Activated CD4-positive, alpha-beta T cell treated with anti-CD3 and anti-CD28 coated beads, Interleukin-2, amount 10 ng/mL, durations not matched to agents 24 days and 14 days (primary cell): ENCODE measurements at regions not wholly inside any gene's neighbourhood (a gene's known extent, or its start where the extent isn't known, plus 50 kb on each side); places are given as distances from the start of the nearest gene placed in this dataset.

Source experiments
- DNase-seq: peaks from one replicate; pipeline ENCODE4 v3.0.0; 2022
- H3K27ac Mint-ChIP-seq: one replicate; pipeline ENCODE4 v1.8.0; 2022; ENCODE audit warnings: mild to moderate bottlenecking, mixed read lengths
- H3K27me3 Mint-ChIP-seq: one replicate; pipeline ENCODE4 v1.8.0; 2022; ENCODE audit warnings: mixed read lengths
- H3K36me3 Mint-ChIP-seq: one replicate; pipeline ENCODE4 v1.8.0; 2022; ENCODE audit warnings: low read depth, mild to moderate bottlenecking, mixed read lengths
- H3K4me1 Mint-ChIP-seq: one replicate; pipeline ENCODE4 v1.8.0; 2021; ENCODE audit warnings: mixed read lengths
- H3K4me3 Mint-ChIP-seq: one replicate; pipeline ENCODE4 v1.8.0; 2022; ENCODE audit warnings: mild to moderate bottlenecking, moderate library complexity, mixed read lengths
- H3K9me3 Mint-ChIP-seq: one replicate; pipeline ENCODE4 v1.8.0; 2021; ENCODE audit warnings: mixed read lengths
- intact Hi-C: fragments of 100-400 bp; cut with micrococcal nuclease; formaldehyde crosslinking; loops from one replicate; pipeline ENCODE4 v1.15.1; 2023

- DNase-seq: no peak
- H3K4me1 Mint-ChIP-seq: no peaks in the 10 kb centered on the region
- H3K9me3 Mint-ChIP-seq: no peaks in the 10 kb centered on the region
- H3K27ac Mint-ChIP-seq: no peak overlapping the region
- intact Hi-C loops: no loop called here
- no peaks in the 10 kb centered on the region for H3K27me3 Mint-ChIP-seq
- H3K36me3 Mint-ChIP-seq: no peaks in the 10 kb centered on the region
- H3K4me3 Mint-ChIP-seq: no peak overlapping the region
Measured at GRCh38 chr2:151085181-151085611, 176.5 kb downstream of the RBM43 start.

GRCh38 chr2:151083856-151084795, 177.5 kb downstream of the RBM43 start:
- H3K36me3 Mint-ChIP-seq: no peaks in the 10 kb centered on the region
- no peak overlapping the region for H3K27ac Mint-ChIP-seq
- intact Hi-C loops: no loop called here
- no peaks in the 10 kb centered on the region for H3K9me3 Mint-ChIP-seq
- DNase-seq: no peak
- H3K4me1 Mint-ChIP-seq: no peaks in the 10 kb centered on the region
- H3K4me3 Mint-ChIP-seq: no peak overlapping the region
- H3K27me3 Mint-ChIP-seq: no peaks in the 10 kb centered on the region

GRCh38 chr2:151078889-151079288, 182.8 kb downstream of the RBM43 start:
- DNase-seq: no peak
- no peaks in the 10 kb centered on the region for H3K9me3 Mint-ChIP-seq

GRCh38 chr2:151071906-151072305, 189.8 kb downstream of the RBM43 start:
- intact Hi-C loops: no loop called here
- Mint-ChIP-seq H3K27ac (no peak overlapping the region), H3K36me3 (no peaks in the 10 kb centered on the region), H3K9me3 (peaks cover 4% of the 10 kb centered on the region), H3K4me1 (no peaks in the 10 kb centered on the region), H3K27me3 (peaks cover 2% of the 10 kb centered on the region), H3K4me3 (no peak overlapping the region)
- no peak for DNase-seq

More at GRCh38 chr2:151078889-151079288, 182.8 kb downstream of the RBM43 start:
- H3K4me3 Mint-ChIP-seq: no peak overlapping the region
- H3K4me1 Mint-ChIP-seq: no peaks in the 10 kb centered on the region
- H3K27ac Mint-ChIP-seq: no peak overlapping the region
- no peaks in the 10 kb centered on the region for H3K36me3 Mint-ChIP-seq
- H3K27me3 Mint-ChIP-seq: peaks cover 2% of the 10 kb centered on the region
- intact Hi-C loops: no loop called here

GRCh38 chr2:151071382-151071781, 190.3 kb downstream of the RBM43 start:
- H3K36me3 Mint-ChIP-seq: no peaks in the 10 kb centered on the region
- peaks cover 2% of the 10 kb centered on the region for H3K27me3 Mint-ChIP-seq
- H3K4me1 Mint-ChIP-seq: no peaks in the 10 kb centered on the region
- intact Hi-C loops: no loop called here
- H3K4me3 Mint-ChIP-seq: no peak overlapping the region
- H3K27ac Mint-ChIP-seq: no peak overlapping the region
- no peak for DNase-seq
- peaks cover 4% of the 10 kb centered on the region for H3K9me3 Mint-ChIP-seq

- no peak for DNase-seq
- no peak overlapping the region for H3K4me3 Mint-ChIP-seq
- H3K4me1 Mint-ChIP-seq: no peaks in the 10 kb centered on the region
- H3K27ac Mint-ChIP-seq: no peak overlapping the region
- intact Hi-C loops: no loop called here
- peaks cover 4% of the 10 kb centered on the region for H3K9me3 Mint-ChIP-seq
- H3K36me3 Mint-ChIP-seq: no peaks in the 10 kb centered on the region
- peaks cover 2% of the 10 kb centered on the region for H3K27me3 Mint-ChIP-seq
Measured at GRCh38 chr2:151070253-151070652, 191.4 kb downstream of the RBM43 start.

- intact Hi-C loops: no loop called here
- H3K9me3 Mint-ChIP-seq: peaks cover 4% of the 10 kb centered on the region
- H3K27me3 Mint-ChIP-seq: peaks cover 2% of the 10 kb centered on the region
- no peak overlapping the region for H3K27ac Mint-ChIP-seq
- no peak overlapping the region for H3K4me3 Mint-ChIP-seq
- no peak for DNase-seq
- no peaks in the 10 kb centered on the region for H3K36me3 Mint-ChIP-seq
- no peaks in the 10 kb centered on the region for H3K4me1 Mint-ChIP-seq
Measured at GRCh38 chr2:151067658-151068369, 193.8 kb downstream of the RBM43 start.

GRCh38 chr2:151063271-151063670, 198.4 kb downstream of the RBM43 start:
- H3K4me3 Mint-ChIP-seq: no peak overlapping the region
- intact Hi-C loops: no loop called here
- DNase-seq: no peak
- H3K4me1 Mint-ChIP-seq: no peaks in the 10 kb centered on the region
- peaks cover 4% of the 10 kb centered on the region for H3K9me3 Mint-ChIP-seq
- H3K27ac Mint-ChIP-seq: no peak overlapping the region
- peaks cover 2% of the 10 kb centered on the region for H3K27me3 Mint-ChIP-seq
- no peaks in the 10 kb centered on the region for H3K36me3 Mint-ChIP-seq

GRCh38 chr2:151060287-151060686, 201.4 kb downstream of the RBM43 start:
- Mint-ChIP-seq H3K36me3 (no peaks in the 10 kb centered on the region), H3K9me3 (no peaks in the 10 kb centered on the region), H3K4me3 (no peak overlapping the region), H3K4me1 (no peaks in the 10 kb centered on the region), H3K27me3 (peaks cover 2% of the 10 kb centered on the region), H3K27ac (no peak overlapping the region)
- intact Hi-C loops: no loop called here
- DNase-seq: no peak

GRCh38 chr2:151056870-151057269, 204.8 kb downstream of the RBM43 start:
- Mint-ChIP-seq H3K36me3 (no peaks in the 10 kb centered on the region), H3K9me3 (no peaks in the 10 kb centered on the region), H3K4me1 (no peaks in the 10 kb centered on the region), H3K27me3 (peaks cover 4% of the 10 kb centered on the region), H3K4me3 (no peak overlapping the region), H3K27ac (no peak overlapping the region)
- intact Hi-C loops: no loop called here
- DNase-seq: no peak

GRCh38 chr2:151053661-151053990, 208.0 kb downstream of the RBM43 start:
- Mint-ChIP-seq H3K4me3 (no peak overlapping the region), H3K27me3 (peaks cover 6% of the 10 kb centered on the region)
- intact Hi-C loops: no loop called here

GRCh38 chr2:151052850-151053660, 208.6 kb downstream of the RBM43 start:
- DNase-seq: no peak
- H3K4me3 Mint-ChIP-seq: no peak overlapping the region
- H3K27me3 Mint-ChIP-seq: peaks cover 5% of the 10 kb centered on the region
- no peak overlapping the region for H3K27ac Mint-ChIP-seq
- intact Hi-C loops: no loop called here
- H3K4me1 Mint-ChIP-seq: no peaks in the 10 kb centered on the region
- H3K36me3 Mint-ChIP-seq: no peaks in the 10 kb centered on the region
- H3K9me3 Mint-ChIP-seq: no peaks in the 10 kb centered on the region

More at GRCh38 chr2:151053661-151053990, 208.0 kb downstream of the RBM43 start:
- Mint-ChIP-seq H3K9me3 (no peaks in the 10 kb centered on the region), H3K27ac (no peak overlapping the region), H3K4me1 (no peaks in the 10 kb centered on the region), H3K36me3 (no peaks in the 10 kb centered on the region)
- no peak for DNase-seq

GRCh38 chr2:151051574-151052220, 210.0 kb downstream of the RBM43 start:
- H3K27me3 Mint-ChIP-seq: peaks cover 5% of the 10 kb centered on the region
- no peak overlapping the region for H3K4me3 Mint-ChIP-seq
- intact Hi-C loops: loop anchor here (1.0 kb wide), 1 partner anchor 1454 kb away; no protein-coding TSS in a partner anchor
- H3K9me3 Mint-ChIP-seq: no peaks in the 10 kb centered on the region
- DNase-seq: peak; percentile 74
- H3K4me1 Mint-ChIP-seq: no peaks in the 10 kb centered on the region
- no peaks in the 10 kb centered on the region for H3K36me3 Mint-ChIP-seq
- no peak overlapping the region for H3K27ac Mint-ChIP-seq
